ENCODE measurements at regions not wholly inside any gene's neighbourhood (a gene's known extent, or its start where the extent isn't known, plus 50 kb on each side); places are given as distances from the start of the nearest gene placed in this dataset.

- Histone ChIP-seq H3K4me2 (no peak overlapping the region), H4K20me1 (replicated peaks; ENCODE audit: insufficient read depth) (no peaks in the 10 kb centered on the region), H3K27me3 (ENCODE audit: insufficient read depth) (no peaks in the 10 kb centered on the region), H3K27ac (ENCODE audit: low read depth) (no peak overlapping the region), H3K4me1 (ENCODE audit: insufficient read depth) (no peaks in the 10 kb centered on the region), H3K79me2 (replicated peaks; ENCODE audit: insufficient read depth) (no peaks in the 10 kb centered on the region), H3K9me2 (ENCODE audit: insufficient read depth) (0 out of 2 replicates have a peak, but pooled peaks cover 2% of the 10 kb centered on the region), H3F3A (replicated peaks; ENCODE audit: low read depth) (no peaks in the 10 kb centered on the region), H3K4me3 (no peak overlapping the region), H2AFZ (no peak overlapping the region), H3K36me3 (ENCODE audit: insufficient read depth) (no peaks in the 10 kb centered on the region)
- no peak for TF ChIP-seq POLR2AphosphoS5 (IDR thresholded peaks at IDR 0.05; ENCODE audit: low read depth)
- no peak for TF ChIP-seq CREB1 (CRISPR knock-in tag; IDR thresholded peaks at IDR 0.05; ENCODE audit: low read depth)
- Mint-ChIP-seq H3K9me3 (no peaks in the 10 kb centered on the region), H3K27me3 (ENCODE audit: insufficient read depth, low read depth, poor library complexity) (no peaks in the 10 kb centered on the region), H3K4me1 (0 out of 3 replicates have a peak, but pooled peaks cover 2% of the 10 kb centered on the region), H3K4me3 (no peak overlapping the region), H3K36me3 (ENCODE audit: low read depth) (no peaks in the 10 kb centered on the region), H3K27ac (no peak overlapping the region)
- DNase-seq (ENCODE audit: low spot score) (no peak), ATAC-seq (no peak)
Measured at GRCh38 chr10:114749014-114749413, 72.6 kb upstream of the FHIP2A start.

- Mint-ChIP-seq H3K27ac (no peak overlapping the region), H3K9me3 (no peaks in the 10 kb centered on the region), H3K4me3 (no peak overlapping the region), H3K27me3 (ENCODE audit: insufficient read depth, low read depth, poor library complexity) (no peaks in the 10 kb centered on the region), H3K36me3 (ENCODE audit: low read depth) (no peaks in the 10 kb centered on the region), H3K4me1 (0 out of 3 replicates have a peak, but pooled peaks cover 2% of the 10 kb centered on the region)
- no peaks in the 10 kb centered on the region for H3K79me2 ChIP-seq (replicated peaks; ENCODE audit: insufficient read depth)
- ATAC-seq (no peak), DNase-seq (ENCODE audit: low spot score) (no peak)
- H3K4me2 ChIP-seq: no peak overlapping the region
- 0 out of 2 replicates have a peak, but pooled peaks cover 2% of the 10 kb centered on the region for H3K9me2 ChIP-seq (ENCODE audit: insufficient read depth)
- TF ChIP-seq REST (IDR thresholded peaks at IDR 0.05; ENCODE audit: unreplicated experiment) (no peak), POLR2AphosphoS5 (IDR thresholded peaks at IDR 0.05; ENCODE audit: low read depth) (no peak), ZNF114 (CRISPR knock-in tag; IDR thresholded peaks at IDR 0.05) (no peak), JUNB (IDR thresholded peaks at IDR 0.05; ENCODE audit: unreplicated experiment) (no peak)
- no peaks in the 10 kb centered on the region for H3K27me3 ChIP-seq (ENCODE audit: insufficient read depth)
- H3K27ac ChIP-seq (ENCODE audit: low read depth): no peak overlapping the region
- H3K4me3 ChIP-seq: no peak overlapping the region
- H4K20me1 ChIP-seq (replicated peaks; ENCODE audit: insufficient read depth): no peaks in the 10 kb centered on the region
- H3F3A ChIP-seq (replicated peaks; ENCODE audit: low read depth): no peaks in the 10 kb centered on the region
- H3K4me1 ChIP-seq (ENCODE audit: insufficient read depth): no peaks in the 10 kb centered on the region
- no peak overlapping the region for H2AFZ ChIP-seq
- no peaks in the 10 kb centered on the region for H3K36me3 ChIP-seq (ENCODE audit: insufficient read depth)
Measured at GRCh38 chr10:114749510-114749909, 72.1 kb upstream of the FHIP2A start.

GRCh38 chr10:114751856-114752255 is 69.7 kb upstream of the FHIP2A start:
- Histone ChIP-seq H3F3A (replicated peaks; ENCODE audit: low read depth) (no peaks in the 10 kb centered on the region), H3K4me1 (ENCODE audit: insufficient read depth) (no peaks in the 10 kb centered on the region), H3K4me3 (no peak overlapping the region), H3K27ac (ENCODE audit: low read depth) (no peak overlapping the region), H3K4me2 (no peak overlapping the region), H2AFZ (no peak overlapping the region), H3K79me2 (replicated peaks; ENCODE audit: insufficient read depth) (no peaks in the 10 kb centered on the region), H3K27me3 (ENCODE audit: insufficient read depth) (no peaks in the 10 kb centered on the region), H4K20me1 (replicated peaks; ENCODE audit: insufficient read depth) (no peaks in the 10 kb centered on the region), H3K9me2 (ENCODE audit: insufficient read depth) (no peaks in the 10 kb centered on the region), H3K36me3 (ENCODE audit: insufficient read depth) (no peaks in the 10 kb centered on the region)
- H3K4me3 Mint-ChIP-seq: no peak overlapping the region
- no peaks in the 10 kb centered on the region for H3K9me3 Mint-ChIP-seq
- no peak overlapping the region for H3K27ac Mint-ChIP-seq
- H3K27me3 Mint-ChIP-seq (ENCODE audit: insufficient read depth, low read depth, poor library complexity): no peaks in the 10 kb centered on the region
- no peaks in the 10 kb centered on the region for H3K36me3 Mint-ChIP-seq (ENCODE audit: low read depth)
- DNase-seq (ENCODE audit: low spot score) (no peak), ATAC-seq (no peak)
- H3K4me1 Mint-ChIP-seq: no peaks in the 10 kb centered on the region
- TF ChIP-seq NANOG (IDR thresholded peaks at IDR 0.05; ENCODE audit: borderline replicate concordance): no peak
- no peak for TF ChIP-seq CREB1 (CRISPR knock-in tag; IDR thresholded peaks at IDR 0.05; ENCODE audit: low read depth)
- no peak for TF ChIP-seq EZH2phosphoT487 (IDR thresholded peaks at IDR 0.05; ENCODE audit: unreplicated experiment)
- no peak for TF ChIP-seq ZNF114 (CRISPR knock-in tag; IDR thresholded peaks at IDR 0.05)
- no peak for TF ChIP-seq STAT1 (IDR thresholded peaks at IDR 0.05; ENCODE audit: unreplicated experiment)
- no peak for TF ChIP-seq JUNB (IDR thresholded peaks at IDR 0.05; ENCODE audit: unreplicated experiment)
